ENCODE measurements at regions not wholly inside any gene's neighbourhood (a gene's known extent, or its start where the extent isn't known, plus 50 kb on each side); places are given as distances from the start of the nearest gene placed in this dataset.
"Not testable (repeated sequence)": the region's sequence is repeated elsewhere in the genome, so short reads cannot be mapped to it uniquely, and the experiment has no call there.

GRCh38 chr4:188735082-188735481 lies 595.8 kb downstream of the TRIML1 start:
- peaks cover 22% of the 10 kb centered on the region for H3K9me3 Mint-ChIP-seq
- H3K36me3 Mint-ChIP-seq, result no peaks in the 10 kb centered on the region
- no peak overlapping the region for H3K27ac Mint-ChIP-seq
- H3K27me3 Mint-ChIP-seq, result no peaks in the 10 kb centered on the region
- H3K4me1 Mint-ChIP-seq, result no peaks in the 10 kb centered on the region
- no peak overlapping the region for H3K4me3 Mint-ChIP-seq
- CTCF ChIA-PET, result no interaction called here
- no peak for DNase-seq

- CTCF ChIA-PET, result no interaction called here
Measured at GRCh38 chr4:188737251-188738002, 598.2 kb downstream of the TRIML1 start.

GRCh38 chr4:188738290-188738689 lies 599.0 kb downstream of the TRIML1 start:
- H3K4me3 Mint-ChIP-seq, H3K36me3 Mint-ChIP-seq, DNase-seq, H3K27ac Mint-ChIP-seq, CTCF ChIA-PET, H3K27me3 Mint-ChIP-seq, H3K4me1 Mint-ChIP-seq: not testable (repeated sequence)
- H3K9me3 Mint-ChIP-seq, result peaks cover 13% of the 10 kb centered on the region

More at GRCh38 chr4:188737251-188738002, 598.2 kb downstream of the TRIML1 start:
- H3K36me3 Mint-ChIP-seq, result no peaks in the 10 kb centered on the region
- H3K9me3 Mint-ChIP-seq, result peaks cover 15% of the 10 kb centered on the region
- no peak for DNase-seq
- no peak overlapping the region for H3K4me3 Mint-ChIP-seq
- H3K4me1 Mint-ChIP-seq, result no peaks in the 10 kb centered on the region
- H3K27ac Mint-ChIP-seq, result no peak overlapping the region
- no peaks in the 10 kb centered on the region for H3K27me3 Mint-ChIP-seq

- CTCF ChIA-PET, H3K9me3 Mint-ChIP-seq, DNase-seq, H3K4me1 Mint-ChIP-seq, H3K4me3 Mint-ChIP-seq, H3K27ac Mint-ChIP-seq, H3K36me3 Mint-ChIP-seq, H3K27me3 Mint-ChIP-seq: not testable (repeated sequence)
Measured at GRCh38 chr4:188740172-188740571, 600.9 kb downstream of the TRIML1 start.

GRCh38 chr4:188740791-188741190 lies 601.5 kb downstream of the TRIML1 start:
- H3K36me3 Mint-ChIP-seq, H3K27me3 Mint-ChIP-seq, H3K4me3 Mint-ChIP-seq, H3K27ac Mint-ChIP-seq, DNase-seq, CTCF ChIA-PET, H3K4me1 Mint-ChIP-seq, H3K9me3 Mint-ChIP-seq: not testable (repeated sequence)

- Mint-ChIP-seq H3K4me1 (no peaks in the 10 kb centered on the region), H3K27me3 (no peaks in the 10 kb centered on the region), H3K27ac (no peak overlapping the region), H3K4me3 (no peak overlapping the region), H3K9me3 (peaks cover 30% of the 10 kb centered on the region), H3K36me3 (no peaks in the 10 kb centered on the region)
- CTCF ChIA-PET, result interaction anchor here (0.6 kb wide), 1 partner anchor 10 kb away, joined by 3 read pairs; no protein-coding TSS in a partner anchor
- no peak for DNase-seq
Measured at GRCh38 chr4:188754372-188755002, 615.2 kb downstream of the TRIML1 start.

GRCh38 chr4:188767496-188767895 lies 628.3 kb downstream of the TRIML1 start:
- Mint-ChIP-seq H3K9me3 (peaks cover 21% of the 10 kb centered on the region), H3K27ac (no peak overlapping the region), H3K4me3 (no peak overlapping the region), H3K27me3 (no peaks in the 10 kb centered on the region), H3K36me3 (no peaks in the 10 kb centered on the region), H3K4me1 (no peaks in the 10 kb centered on the region)
- no peak for DNase-seq
- CTCF ChIA-PET, result no interaction called here

GRCh38 chr4:188778905-188779304 lies 639.7 kb downstream of the TRIML1 start:
- Mint-ChIP-seq H3K27ac (no peak overlapping the region), H3K4me1 (no peaks in the 10 kb centered on the region), H3K9me3 (peaks cover 10% of the 10 kb centered on the region), H3K4me3 (no peak overlapping the region), H3K27me3 (no peaks in the 10 kb centered on the region), H3K36me3 (no peaks in the 10 kb centered on the region)
- DNase-seq, result no peak
- CTCF ChIA-PET, result no interaction called here

GRCh38 chr4:188779581-188779980 lies 640.3 kb downstream of the TRIML1 start:
- CTCF ChIA-PET, result no interaction called here
- no peak for DNase-seq
- Mint-ChIP-seq H3K36me3 (no peaks in the 10 kb centered on the region), H3K27ac (no peak overlapping the region), H3K9me3 (peaks cover 10% of the 10 kb centered on the region), H3K27me3 (no peaks in the 10 kb centered on the region), H3K4me1 (no peaks in the 10 kb centered on the region), H3K4me3 (no peak overlapping the region)

- H3K27ac Mint-ChIP-seq, result no peak overlapping the region
- no peaks in the 10 kb centered on the region for H3K27me3 Mint-ChIP-seq
- no peak for DNase-seq
- no peaks in the 10 kb centered on the region for H3K4me1 Mint-ChIP-seq
- CTCF ChIA-PET, result no interaction called here
- H3K36me3 Mint-ChIP-seq, result no peaks in the 10 kb centered on the region
- no peak overlapping the region for H3K4me3 Mint-ChIP-seq
- H3K9me3 Mint-ChIP-seq, result peaks cover 7% of the 10 kb centered on the region
Measured at GRCh38 chr4:188780028-188780427, 640.8 kb downstream of the TRIML1 start.

- H3K4me1 Mint-ChIP-seq, result no peaks in the 10 kb centered on the region
- H3K9me3 Mint-ChIP-seq, result peaks cover 4% of the 10 kb centered on the region
- H3K27me3 Mint-ChIP-seq, result no peaks in the 10 kb centered on the region
- H3K27ac Mint-ChIP-seq, result no peak overlapping the region
- H3K36me3 Mint-ChIP-seq, result no peaks in the 10 kb centered on the region
- H3K4me3 Mint-ChIP-seq, result no peak overlapping the region
- CTCF ChIA-PET, result no interaction called here
- no peak for DNase-seq
Measured at GRCh38 chr4:188780686-188781085, 641.4 kb downstream of the TRIML1 start.

GRCh38 chr4:188781655-188782054 lies 642.4 kb downstream of the TRIML1 start:
- Mint-ChIP-seq H3K9me3 (peaks cover 1% of the 10 kb centered on the region), H3K36me3 (no peaks in the 10 kb centered on the region), H3K27me3 (no peaks in the 10 kb centered on the region), H3K4me3 (no peak overlapping the region), H3K4me1 (no peaks in the 10 kb centered on the region), H3K27ac (no peak overlapping the region)
- CTCF ChIA-PET, result no interaction called here
- DNase-seq, result no peak

GRCh38 chr4:188783175-188783574 lies 643.9 kb downstream of the TRIML1 start:
- no peaks in the 10 kb centered on the region for H3K27me3 Mint-ChIP-seq
- peaks cover 6% of the 10 kb centered on the region for H3K9me3 Mint-ChIP-seq
- no peaks in the 10 kb centered on the region for H3K4me1 Mint-ChIP-seq
- CTCF ChIA-PET, result no interaction called here
- H3K4me3 Mint-ChIP-seq, result no peak overlapping the region
- H3K36me3 Mint-ChIP-seq, result no peaks in the 10 kb centered on the region
- H3K27ac Mint-ChIP-seq, result no peak overlapping the region
- DNase-seq, result no peak

GRCh38 chr4:188783606-188784160 lies 644.4 kb downstream of the TRIML1 start:
- peaks cover 6% of the 10 kb centered on the region for H3K9me3 Mint-ChIP-seq
- H3K4me3 Mint-ChIP-seq, result no peak overlapping the region
- no peaks in the 10 kb centered on the region for H3K27me3 Mint-ChIP-seq
- CTCF ChIA-PET, result no interaction called here
- no peaks in the 10 kb centered on the region for H3K4me1 Mint-ChIP-seq
- no peak for DNase-seq
- no peak overlapping the region for H3K27ac Mint-ChIP-seq
- no peaks in the 10 kb centered on the region for H3K36me3 Mint-ChIP-seq

- H3K4me1 Mint-ChIP-seq, H3K36me3 Mint-ChIP-seq, H3K27ac Mint-ChIP-seq, H3K9me3 Mint-ChIP-seq, H3K27me3 Mint-ChIP-seq, CTCF ChIA-PET, DNase-seq, H3K4me3 Mint-ChIP-seq: not testable (repeated sequence)
Measured at GRCh38 chr4:188796600-188796999, 657.4 kb downstream of the TRIML1 start.
